Brain microvascular endothelial cell (primary cell): ENCODE measurements at regions not wholly inside any gene's neighbourhood (a gene's known extent, or its start where the extent isn't known, plus 50 kb on each side); places are given as distances from the start of the nearest gene placed in this dataset.

Experiments used
- DNase-seq: peaks from one replicate; pipeline ENCODE4 v3.0.0-alpha.2; 2020
- H3K27ac ChIP-seq: fragments of 250-450 bp; sonication (Bioruptor Pico); 2 replicates; pipeline ENCODE4 v1.5.1; 2020; ENCODE audit warnings: mild to moderate bottlenecking, moderate library complexity
- H3K27me3 ChIP-seq: fragments of 250-450 bp; sonication (Bioruptor Pico); replicated peaks from 2 replicates; pipeline ENCODE4 v1.5.1; 2020; ENCODE audit warnings: mild to moderate bottlenecking
- H3K36me3 ChIP-seq: fragments of 250-450 bp; sonication (Bioruptor Pico); replicated peaks from 2 replicates; pipeline ENCODE4 v1.5.1; 2020; ENCODE audit warnings: mild to moderate bottlenecking
- H3K4me3 ChIP-seq: 2 replicates; pipeline ENCODE4 v1.5.1; 2011; ENCODE audit warnings: low read depth, mild to moderate bottlenecking, control low read depth, low read length, moderate library complexity
- in situ Hi-C: cut with HindIII; loops from 2 replicates; pipeline ENCODE4 v1.10.0; 2017; ENCODE audit warnings: low sequenced_read_pairs, low pct_ligation_motif_present
- TF ChIP-seq, protein P1 (sequence below): IDR thresholded peaks from 2 replicates; pipeline ENCODE4 v1.5.1; 2011; ENCODE audit warnings: low read depth, mild to moderate bottlenecking, moderate library complexity, low read length, control low read depth, inconsistent platforms; ENCODE audit errors: missing control alignments

DNA sequence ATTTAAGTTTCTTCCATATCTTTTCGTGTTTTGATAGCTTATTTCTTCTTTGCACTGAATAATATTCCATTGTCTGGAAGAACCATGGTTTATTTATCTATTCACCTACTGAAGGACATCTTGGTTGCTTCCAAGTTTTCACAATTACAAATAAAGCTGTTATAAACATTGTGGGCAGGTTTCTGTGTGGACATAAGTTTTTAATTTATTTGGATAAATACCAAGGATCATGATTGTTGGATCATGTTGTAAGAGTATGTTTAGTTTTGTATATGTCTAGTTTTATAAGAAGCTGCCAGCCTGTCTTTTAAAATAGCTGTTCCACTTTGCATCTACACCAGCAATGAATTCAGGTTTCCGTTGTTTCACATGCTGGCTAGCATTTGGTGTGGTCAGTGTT is 339.4 kb downstream of the CDH11 start:
- Histone ChIP-seq H3K27ac (no peak overlapping the region), H3K27me3 (no peaks in the 10 kb centered on the region), H3K4me3 (no peak overlapping the region), H3K36me3 (no peaks in the 10 kb centered on the region)
- in situ Hi-C loops: no loop called here
- no peak for DNase-seq
- TF ChIP-seq, protein P1, sequence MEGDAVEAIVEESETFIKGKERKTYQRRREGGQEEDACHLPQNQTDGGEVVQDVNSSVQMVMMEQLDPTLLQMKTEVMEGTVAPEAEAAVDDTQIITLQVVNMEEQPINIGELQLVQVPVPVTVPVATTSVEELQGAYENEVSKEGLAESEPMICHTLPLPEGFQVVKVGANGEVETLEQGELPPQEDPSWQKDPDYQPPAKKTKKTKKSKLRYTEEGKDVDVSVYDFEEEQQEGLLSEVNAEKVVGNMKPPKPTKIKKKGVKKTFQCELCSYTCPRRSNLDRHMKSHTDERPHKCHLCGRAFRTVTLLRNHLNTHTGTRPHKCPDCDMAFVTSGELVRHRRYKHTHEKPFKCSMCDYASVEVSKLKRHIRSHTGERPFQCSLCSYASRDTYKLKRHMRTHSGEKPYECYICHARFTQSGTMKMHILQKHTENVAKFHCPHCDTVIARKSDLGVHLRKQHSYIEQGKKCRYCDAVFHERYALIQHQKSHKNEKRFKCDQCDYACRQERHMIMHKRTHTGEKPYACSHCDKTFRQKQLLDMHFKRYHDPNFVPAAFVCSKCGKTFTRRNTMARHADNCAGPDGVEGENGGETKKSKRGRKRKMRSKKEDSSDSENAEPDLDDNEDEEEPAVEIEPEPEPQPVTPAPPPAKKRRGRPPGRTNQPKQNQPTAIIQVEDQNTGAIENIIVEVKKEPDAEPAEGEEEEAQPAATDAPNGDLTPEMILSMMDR: no peak

DNA sequence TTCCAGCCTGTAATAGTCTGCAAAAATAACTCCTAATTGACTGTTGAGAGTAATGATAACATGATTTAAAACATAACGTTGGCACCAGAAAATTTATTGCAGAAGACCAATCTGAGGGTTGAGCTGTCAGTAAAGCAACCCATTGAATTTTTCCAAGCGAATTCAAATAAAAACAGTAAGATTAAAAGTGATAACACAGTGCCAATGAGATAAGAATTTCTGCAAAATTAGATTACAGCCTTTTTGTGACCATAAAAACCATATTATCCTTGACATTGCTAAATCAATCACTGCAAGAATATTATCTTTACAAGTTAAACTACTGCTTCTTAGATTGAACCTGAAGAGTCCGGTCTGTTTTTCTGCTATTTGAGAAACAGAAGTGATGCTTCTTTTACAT is 341.4 kb downstream of the CDH11 start:
- TF ChIP-seq, protein P1: no peak
- Histone ChIP-seq H3K27me3 (no peaks in the 10 kb centered on the region), H3K4me3 (no peak overlapping the region), H3K36me3 (no peaks in the 10 kb centered on the region), H3K27ac (no peak overlapping the region)
- DNase-seq: no peak
- in situ Hi-C loops: no loop called here

DNA sequence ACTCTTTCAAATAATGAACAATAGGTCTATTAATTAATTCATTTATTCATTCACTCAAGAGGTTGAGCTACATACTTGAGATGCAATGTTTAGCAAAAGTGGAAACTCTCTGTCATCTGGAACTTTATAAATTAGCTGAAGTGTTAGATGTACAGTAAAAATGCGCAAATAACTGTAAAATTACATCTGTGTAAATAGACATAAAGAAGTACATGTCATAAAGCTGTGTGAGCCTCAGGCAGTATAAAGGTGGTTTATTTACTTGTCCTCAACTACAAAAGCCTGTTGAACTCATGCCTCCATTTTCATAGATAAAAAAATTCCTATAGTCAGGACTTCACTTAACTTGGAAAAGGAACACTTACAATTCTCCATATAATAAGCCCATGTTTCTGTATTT is 343.1 kb downstream of the CDH11 start:
- H3K36me3 ChIP-seq: no peaks in the 10 kb centered on the region
- H3K4me3 ChIP-seq: no peak overlapping the region
- in situ Hi-C loops: no loop called here
- DNase-seq: no peak
- TF ChIP-seq, protein P1: no peak
- H3K27ac ChIP-seq: no peak overlapping the region
- H3K27me3 ChIP-seq: no peaks in the 10 kb centered on the region

DNA sequence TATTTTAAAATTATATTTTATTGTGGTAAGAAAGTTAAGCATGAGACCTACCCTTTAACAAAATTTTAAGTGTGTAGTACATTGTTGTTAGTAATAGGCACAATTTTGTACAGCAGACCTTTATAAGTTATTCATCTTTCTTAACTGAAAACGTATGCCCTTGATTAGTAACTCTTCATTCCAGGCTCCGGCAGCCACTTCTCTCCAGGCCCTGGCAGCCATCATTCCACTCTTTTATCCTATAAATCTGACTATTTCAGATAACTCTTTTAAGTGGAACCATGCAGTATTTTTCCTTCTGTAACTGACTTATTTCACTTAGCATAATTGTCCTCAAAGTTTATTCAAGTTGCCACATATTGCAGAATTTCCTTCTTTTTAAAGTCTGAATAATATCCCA is 348.2 kb downstream of the CDH11 start:
- in situ Hi-C loops: no loop called here
- no peak for DNase-seq
- H3K4me3 ChIP-seq: no peak overlapping the region
- TF ChIP-seq, protein P1: no peak
- H3K27me3 ChIP-seq: no peaks in the 10 kb centered on the region
- no peak overlapping the region for H3K27ac ChIP-seq
- no peaks in the 10 kb centered on the region for H3K36me3 ChIP-seq

DNA sequence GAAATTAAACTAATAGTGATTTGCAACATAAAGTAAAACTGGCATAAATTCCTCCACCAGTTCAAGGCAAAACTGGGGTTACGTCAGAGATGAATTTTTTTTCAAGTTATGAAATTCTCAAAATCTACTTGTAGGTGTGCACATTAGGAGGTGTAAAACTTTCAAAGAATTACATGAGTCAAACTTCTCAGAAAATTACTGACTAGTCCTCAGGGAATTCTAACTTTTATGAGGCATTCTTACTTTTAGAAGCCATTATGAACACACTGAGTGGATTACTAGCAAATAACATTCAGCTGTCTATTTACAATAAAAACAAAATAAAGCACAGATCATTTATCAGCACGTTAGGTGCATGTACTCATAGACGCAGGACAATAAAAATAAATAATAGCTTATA is 348.7 kb downstream of the CDH11 start:
- TF ChIP-seq, protein P1: no peak
- DNase-seq: no peak
- H3K27me3 ChIP-seq: no peaks in the 10 kb centered on the region
- no peak overlapping the region for H3K27ac ChIP-seq
- no peaks in the 10 kb centered on the region for H3K36me3 ChIP-seq
- in situ Hi-C loops: no loop called here
- H3K4me3 ChIP-seq: no peak overlapping the region

- H3K36me3 ChIP-seq: no peaks in the 10 kb centered on the region
- no peak overlapping the region for H3K27ac ChIP-seq
- no peak overlapping the region for H3K4me3 ChIP-seq
- in situ Hi-C loops: no loop called here
- TF ChIP-seq, protein P1: no peak
- H3K27me3 ChIP-seq: no peaks in the 10 kb centered on the region
- no peak for DNase-seq
Observed at GRCh38 chr16:64771273-64771672, 350.6 kb downstream of the CDH11 start.
